ENCODE measurements at regions not wholly inside any gene's neighbourhood (a gene's known extent, or its start where the extent isn't known, plus 50 kb on each side); places are given as distances from the start of the nearest gene placed in this dataset.

GRCh38 chr13:107574517-107575210 lies 640.7 kb downstream of the LIG4 start:
- no peak for DNase-seq (ENCODE audit: low read depth in 2 of 2)

GRCh38 chr13:107573184-107573583 lies 642.2 kb downstream of the LIG4 start:
- DNase-seq (ENCODE audit: low read depth in 2 of 2), result no peak

GRCh38 chr13:107572156-107572555 lies 643.2 kb downstream of the LIG4 start:
- DNase-seq (ENCODE audit: low read depth in 2 of 2), result no peak

- no peak for DNase-seq (ENCODE audit: low read depth in 2 of 2)
Observed at GRCh38 chr13:107568181-107568580, 647.2 kb downstream of the LIG4 start.

GRCh38 chr13:107563099-107563925 lies 652.0 kb downstream of the LIG4 start:
- DNase-seq (ENCODE audit: low read depth in 2 of 2), result no peak

GRCh38 chr13:107562203-107562602 lies 653.1 kb downstream of the LIG4 start:
- no peak for DNase-seq (ENCODE audit: low read depth in 2 of 2)

- no peak for DNase-seq (ENCODE audit: low read depth in 2 of 2)
Observed at GRCh38 chr13:107554460-107554859, 660.9 kb downstream of the LIG4 start.

- DNase-seq (ENCODE audit: low read depth in 2 of 2), result no peak
Observed at GRCh38 chr13:107553838-107554237, 661.5 kb downstream of the LIG4 start.

GRCh38 chr13:107551521-107551920 lies 663.8 kb downstream of the LIG4 start:
- DNase-seq (ENCODE audit: low read depth in 2 of 2), result no peak

GRCh38 chr13:107548338-107548737 lies 667.0 kb downstream of the LIG4 start:
- DNase-seq (ENCODE audit: low read depth in 2 of 2), result no peak

GRCh38 chr13:107545946-107546502 lies 669.3 kb downstream of the LIG4 start:
- no peak for DNase-seq (ENCODE audit: low read depth in 2 of 2)

GRCh38 chr13:107534548-107534947 lies 680.8 kb downstream of the LIG4 start:
- DNase-seq (ENCODE audit: low read depth in 2 of 2), result no peak

GRCh38 chr13:107531816-107532215 lies 683.5 kb downstream of the LIG4 start:
- no peak for DNase-seq (ENCODE audit: low read depth in 2 of 2)

- DNase-seq (ENCODE audit: low read depth in 2 of 2), result no peak
Observed at GRCh38 chr13:107531180-107531579, 684.2 kb downstream of the LIG4 start.

GRCh38 chr13:107529035-107529434 lies 686.3 kb downstream of the LIG4 start:
- DNase-seq (ENCODE audit: low read depth in 2 of 2), result no peak

- no peak for DNase-seq (ENCODE audit: low read depth in 2 of 2)
Observed at GRCh38 chr13:107518780-107519179, 696.6 kb downstream of the LIG4 start.

GRCh38 chr13:107518292-107518691 lies 697.0 kb downstream of the LIG4 start:
- DNase-seq (ENCODE audit: low read depth in 2 of 2), result no peak

GRCh38 chr13:107516517-107516916 lies 698.8 kb downstream of the LIG4 start:
- DNase-seq (ENCODE audit: low read depth in 2 of 2), result no peak

- DNase-seq (ENCODE audit: low read depth in 2 of 2), result no peak
Observed at GRCh38 chr13:107512551-107512950, 702.8 kb downstream of the LIG4 start.

GRCh38 chr13:107497661-107498060 lies 717.7 kb downstream of the LIG4 start:
- no peak for DNase-seq (ENCODE audit: low read depth in 2 of 2)

- DNase-seq (ENCODE audit: low read depth in 2 of 2), result no peak
Observed at GRCh38 chr13:107493266-107493665, 722.1 kb downstream of the LIG4 start.

GRCh38 chr13:107482688-107483087 lies 732.6 kb downstream of the LIG4 start:
- DNase-seq (ENCODE audit: low read depth in 2 of 2), result no peak

- no peak for DNase-seq (ENCODE audit: low read depth in 2 of 2)
Observed at GRCh38 chr13:107480130-107480529, 735.2 kb downstream of the LIG4 start.

All from stimulated activated CD8-positive, alpha-beta memory T cell treated with anti-CD3 and anti-CD28 coated beads, Interleukin-7, amount 100 ng/mL, for 4 hours (primary cell).